Muscle of arm (tissue), 1 donor: ENCODE measurements at regions not wholly inside any gene's neighbourhood (a gene's known extent, or its start where the extent isn't known, plus 50 kb on each side); places are given as distances from the start of the nearest gene placed in this dataset.
A peak's percentile ranks its signal among the peaks of the same experiment; 100 is the strongest.

ENCODE experiments used
- DNase-seq: peaks from one replicate; pipeline ENCODE4 v3.0.0-alpha.2; 2013

- DNase-seq = no peak
Measured at GRCh38 chr9:17018540-17019196, 116.2 kb upstream of the CNTLN start.

- peak; percentile 46 for DNase-seq
Measured at GRCh38 chr9:17017931-17018491, 116.8 kb upstream of the CNTLN start.

- no peak for DNase-seq
Measured at GRCh38 chr9:17013891-17014290, 120.9 kb upstream of the CNTLN start.

- DNase-seq = no peak
Measured at GRCh38 chr9:17013010-17013409, 121.8 kb upstream of the CNTLN start.

GRCh38 chr9:17011880-17012279, 123.0 kb upstream of the CNTLN start:
- DNase-seq = no peak

GRCh38 chr9:17009071-17009470, 125.8 kb upstream of the CNTLN start:
- DNase-seq = no peak

DNA sequence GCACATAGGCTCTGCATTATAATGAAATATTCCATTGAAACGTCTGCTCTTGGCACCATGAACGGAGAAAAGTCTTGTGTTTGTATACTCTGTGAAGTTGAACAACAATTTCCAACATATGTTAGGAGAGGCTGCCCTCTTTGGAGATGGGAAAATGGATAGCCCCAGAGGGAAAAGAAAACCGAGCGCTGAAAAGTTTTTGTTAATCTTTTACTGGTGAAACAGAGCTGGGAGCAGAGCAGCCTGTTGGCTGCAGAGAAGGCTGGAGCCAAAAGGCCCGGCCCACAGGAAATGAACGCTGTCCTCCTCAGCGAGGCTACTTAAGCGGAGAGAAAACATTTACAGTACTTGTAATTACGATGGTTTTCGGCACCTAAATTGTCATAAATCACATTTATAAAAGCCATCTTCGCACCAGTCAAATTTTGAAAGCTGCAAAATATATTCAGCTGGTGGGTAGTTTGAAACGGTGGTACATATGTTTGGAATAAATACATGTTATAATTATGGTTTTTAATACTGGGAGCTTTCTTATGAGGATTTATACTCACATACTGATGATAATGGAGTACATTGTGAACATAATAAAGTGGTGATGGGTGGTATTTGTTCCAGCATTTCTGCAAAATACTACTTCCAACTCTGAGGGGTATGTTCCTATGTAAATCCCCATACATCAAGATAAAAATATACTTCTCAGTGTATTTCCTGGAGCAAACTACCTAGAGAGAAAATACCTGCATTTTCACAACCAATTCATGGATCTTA, 129.6 kb upstream of the CNTLN start:
- DNase-seq = peak; percentile 89

- DNase-seq = no peak
Measured at GRCh38 chr9:17004500-17004899, 130.3 kb upstream of the CNTLN start.

DNA sequence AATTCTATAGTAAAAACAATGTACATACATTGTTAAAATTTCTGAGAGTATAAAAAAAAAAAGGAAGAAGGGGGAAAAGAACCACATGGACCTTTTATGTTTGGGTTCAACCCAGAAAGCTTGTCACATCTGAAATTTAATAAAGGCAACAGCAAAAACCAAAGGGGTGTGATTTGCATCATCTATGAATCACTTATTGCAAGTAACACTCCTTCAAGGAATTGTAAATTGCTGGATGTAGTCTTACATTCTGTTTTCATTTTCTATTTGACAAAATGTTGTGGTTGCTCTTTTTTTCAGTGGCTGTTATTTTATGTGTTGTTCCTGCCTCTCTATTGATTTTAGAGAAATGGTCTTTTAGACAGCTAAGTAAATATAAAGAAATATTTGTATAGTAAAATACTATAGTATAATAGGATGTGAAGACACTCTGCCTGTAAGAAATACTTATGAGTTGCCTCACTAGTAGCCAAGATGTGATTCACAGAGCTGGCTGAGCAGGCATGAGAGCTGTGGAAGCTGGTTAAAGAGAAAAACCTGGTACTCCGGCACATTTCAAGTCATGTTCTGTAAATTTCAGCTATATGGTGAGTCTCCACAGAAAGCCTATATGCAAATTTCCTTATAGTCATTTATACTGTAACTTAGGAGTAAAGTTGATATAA, 131.1 kb upstream of the CNTLN start:
- peak; percentile 38 for DNase-seq

DNA sequence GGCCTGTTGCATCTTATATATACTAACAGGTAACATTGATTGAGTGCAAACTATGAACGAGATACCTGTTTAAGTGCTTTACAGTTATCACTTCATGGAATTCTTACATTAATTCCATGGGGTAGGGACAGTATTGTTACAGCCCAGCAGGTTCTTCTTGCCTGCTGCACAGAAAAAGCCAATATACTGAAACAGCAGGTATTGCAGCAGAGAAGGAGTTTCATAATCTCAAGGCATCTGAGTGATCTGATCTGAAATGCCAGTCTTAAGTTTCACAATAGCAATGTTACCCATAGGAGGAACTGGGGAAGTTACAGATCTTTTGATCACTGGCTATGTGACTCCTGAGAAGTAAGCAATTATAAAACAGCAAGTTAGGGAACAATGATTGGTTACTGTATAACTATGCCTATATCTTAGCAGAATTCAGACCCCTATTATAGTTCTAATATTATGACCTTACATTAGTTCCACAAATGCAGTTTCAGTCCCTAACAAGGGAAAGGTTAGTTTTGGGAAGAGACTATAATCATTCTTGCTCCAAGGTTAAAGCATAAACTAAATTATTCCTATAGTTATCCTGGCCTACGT, 126.5 kb upstream of the BNC2 start:
- no peak for DNase-seq

DNA sequence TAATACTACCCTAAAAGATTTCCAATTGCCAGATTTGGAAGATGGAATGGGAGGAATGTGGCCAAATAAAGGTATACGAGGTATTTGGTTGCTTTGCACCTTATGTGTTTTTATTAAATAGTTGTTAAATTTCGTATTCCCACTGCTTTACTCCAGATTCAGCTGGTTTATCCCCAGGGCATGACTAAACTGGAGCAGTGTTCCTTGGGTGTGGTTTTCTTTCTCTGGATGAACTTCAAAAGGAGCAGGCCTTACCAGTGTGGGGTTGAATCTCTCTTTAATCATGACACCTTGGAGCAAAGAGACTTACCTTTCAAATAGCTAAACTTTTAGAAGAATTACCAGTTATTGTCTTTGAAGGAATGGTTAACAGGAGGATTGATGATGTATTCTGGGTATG, 121.7 kb upstream of the BNC2 start:
- DNase-seq = no peak

- DNase-seq = no peak
Measured at GRCh38 chr9:16987026-16987425, 116.6 kb upstream of the BNC2 start.

DNA sequence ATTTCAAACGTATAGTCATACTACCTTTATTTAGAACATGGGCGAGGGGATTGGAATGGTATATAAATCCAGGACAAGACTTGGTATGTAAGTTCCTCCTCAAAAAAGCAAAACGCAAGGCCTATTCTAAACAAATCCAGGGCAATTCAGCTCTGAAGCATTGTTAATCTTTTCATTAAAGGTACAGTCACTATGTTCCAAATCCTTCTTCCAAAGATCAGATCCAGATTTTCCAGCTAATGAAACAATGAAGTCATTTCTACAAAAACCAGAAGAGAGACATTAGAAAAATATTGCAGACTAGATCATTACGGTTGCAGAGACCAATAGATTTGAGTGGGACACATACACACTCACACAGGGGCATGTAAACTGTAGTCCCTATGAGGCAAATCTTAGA, 116.1 kb upstream of the BNC2 start:
- DNase-seq = no peak

DNA sequence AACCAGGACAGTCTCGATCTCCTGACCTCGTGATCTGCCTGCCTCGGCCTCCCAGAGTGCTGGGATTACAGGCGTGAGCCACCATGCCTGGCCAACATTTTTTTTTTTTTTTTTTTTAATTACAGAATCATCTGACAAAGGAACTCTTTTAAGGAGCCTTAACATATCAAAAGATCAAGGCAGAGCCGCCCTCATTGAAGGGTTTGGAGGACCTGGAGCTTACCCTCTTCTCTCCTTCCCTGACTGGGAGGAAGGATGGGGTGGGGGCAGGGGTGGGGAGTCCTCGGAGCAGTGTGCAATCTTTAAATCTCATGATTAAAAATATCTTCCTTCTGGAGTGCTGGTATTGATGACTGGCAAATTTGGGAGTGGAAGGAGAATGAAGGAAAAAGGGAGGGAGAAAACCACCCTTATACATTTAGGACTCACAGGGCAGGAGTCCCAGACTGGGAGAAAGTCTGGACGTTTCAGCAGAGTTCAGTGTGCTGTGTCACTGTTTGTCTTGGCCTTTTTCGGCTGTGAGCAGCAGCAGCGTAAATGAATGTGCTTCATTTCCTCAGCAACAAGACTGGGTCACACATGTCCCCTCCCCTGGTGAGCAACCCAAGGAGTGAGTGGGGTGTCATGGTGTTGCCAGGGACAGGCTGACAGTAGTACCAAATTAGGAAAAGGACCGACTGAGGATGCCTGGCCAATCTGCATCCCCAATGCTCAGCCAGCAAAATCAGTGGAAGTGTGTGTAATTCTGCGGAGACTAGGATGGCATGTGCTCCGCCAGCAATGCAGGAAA, 115.3 kb upstream of the BNC2 start:
- DNase-seq = peak; percentile 31

GRCh38 chr9:16982780-16983310, 112.4 kb upstream of the BNC2 start:
- DNase-seq = no peak

DNA sequence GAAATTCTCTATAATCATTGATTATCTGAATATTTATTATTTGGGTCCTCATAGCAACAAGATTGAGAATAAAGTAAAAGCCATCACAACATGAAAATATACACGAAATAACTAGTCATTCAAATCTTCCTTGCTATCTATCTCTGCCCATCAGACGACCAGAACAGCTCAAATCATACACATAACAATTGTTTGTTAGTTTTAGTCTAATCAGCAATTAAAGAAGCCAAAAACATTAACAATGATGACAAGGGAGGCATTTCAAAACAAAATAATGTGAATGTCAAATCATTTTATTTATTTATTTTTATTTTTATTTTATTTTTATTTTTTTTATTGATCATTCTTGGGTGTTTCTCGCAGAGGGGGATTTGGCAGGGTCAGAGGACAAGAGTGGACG, 106.0 kb upstream of the BNC2 start:
- no peak for DNase-seq

DNA sequence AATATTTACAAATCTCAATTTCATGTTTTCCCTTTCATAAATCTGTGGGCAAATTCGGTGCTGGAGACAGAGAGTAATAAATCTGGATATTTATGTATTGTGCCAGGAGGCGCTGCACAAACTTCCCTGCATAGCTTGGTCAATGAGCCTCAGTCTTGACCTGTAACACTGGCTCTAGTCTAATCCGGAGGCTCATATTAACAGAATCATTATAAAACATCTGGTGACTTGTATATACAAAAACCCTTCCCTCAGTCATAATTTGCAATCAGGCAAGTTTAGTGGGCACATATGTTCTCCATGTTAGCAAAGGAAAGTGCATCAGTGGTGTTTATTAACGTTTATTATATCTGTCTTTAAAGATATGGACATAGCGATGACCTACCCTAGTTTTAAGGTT, 104.0 kb upstream of the BNC2 start:
- no peak for DNase-seq

DNA sequence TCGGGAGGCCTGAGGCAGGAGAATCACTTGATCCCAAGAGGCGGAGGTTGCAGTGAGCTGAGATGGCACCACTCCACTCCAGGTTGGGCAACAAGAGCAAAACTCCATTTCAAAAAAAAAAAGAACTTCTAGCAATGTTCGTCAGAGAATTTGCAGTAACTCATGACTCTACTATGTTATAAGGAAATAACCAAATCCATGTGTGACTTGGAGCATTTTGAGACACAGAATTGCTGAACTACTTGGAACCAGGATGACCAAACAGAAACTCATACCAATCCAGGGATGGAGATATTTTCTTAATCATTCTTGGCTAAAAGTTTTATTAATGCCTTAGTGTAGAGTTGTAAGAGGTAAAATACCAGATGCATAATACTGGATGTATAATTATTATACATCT, 99.9 kb upstream of the BNC2 start:
- DNase-seq = no peak

DNA sequence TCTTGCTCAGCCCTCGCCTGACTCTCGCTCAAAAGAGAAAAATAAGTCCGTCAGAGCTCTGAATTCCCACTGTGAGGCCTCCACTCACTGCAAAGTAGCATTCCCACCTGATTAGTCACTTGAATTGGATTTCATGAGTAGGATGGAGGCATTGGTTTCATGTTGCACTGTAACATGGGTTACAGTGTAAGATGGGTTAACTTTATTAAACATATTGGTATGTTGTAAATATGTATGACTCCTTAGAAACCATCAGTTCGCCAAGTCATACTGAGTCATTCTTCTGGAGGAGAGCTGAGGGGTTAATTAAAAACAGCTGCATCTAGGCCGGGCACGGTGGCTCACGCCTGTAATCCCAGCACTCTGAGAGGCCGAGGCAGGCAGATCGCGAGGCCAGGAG, 93.8 kb upstream of the BNC2 start:
- DNase-seq = no peak

GRCh38 chr9:16960084-16960483, 89.6 kb upstream of the BNC2 start:
- no peak for DNase-seq

GRCh38 chr9:16959391-16959790, 88.9 kb upstream of the BNC2 start:
- DNase-seq = no peak
